ENCODE measurements at regions not wholly inside any gene's neighbourhood (a gene's known extent, or its start where the extent isn't known, plus 50 kb on each side); places are given as distances from the start of the nearest gene placed in this dataset.
A peak's percentile ranks its signal among the peaks of the same experiment; 100 is the strongest.

- no peak for DNase-seq
Observed at GRCh38 chr7:22962775-22963350, 51.1 kb downstream of the HYCC1 start.

GRCh38 chr7:22958742-22959141 is 55.2 kb downstream of the HYCC1 start:
- DNase-seq: no peak

GRCh38 chr7:22954251-22954650 is 59.7 kb downstream of the HYCC1 start:
- no peak for DNase-seq

- no peak for DNase-seq
Observed at GRCh38 chr7:22952306-22953015, 61.5 kb downstream of the HYCC1 start.

- DNase-seq: no peak
Observed at GRCh38 chr7:22949944-22950343, 64.0 kb downstream of the HYCC1 start.

GRCh38 chr7:22949221-22949620 is 64.7 kb downstream of the HYCC1 start:
- DNase-seq: no peak

GRCh38 chr7:22948770-22949169 is 65.2 kb downstream of the HYCC1 start:
- no peak for DNase-seq

- peak; percentile 47 for DNase-seq
Observed at GRCh38 chr7:22945584-22945983, 68.3 kb downstream of the HYCC1 start.

- no peak for DNase-seq
Observed at GRCh38 chr7:22944510-22944909, 69.4 kb downstream of the HYCC1 start.

- DNase-seq: no peak
Observed at GRCh38 chr7:22944022-22944421, 69.9 kb downstream of the HYCC1 start.

- DNase-seq: peak; percentile 61
Observed at GRCh38 chr7:22942191-22942590, 71.7 kb downstream of the HYCC1 start.

GRCh38 chr7:22939842-22940241 is 74.1 kb downstream of the HYCC1 start:
- DNase-seq: no peak

GRCh38 chr7:22937946-22938345 is 76.0 kb downstream of the HYCC1 start:
- no peak for DNase-seq

GRCh38 chr7:22936246-22936645 is 77.7 kb downstream of the HYCC1 start:
- DNase-seq: no peak

GRCh38 chr7:22935269-22935668 is 78.7 kb downstream of the HYCC1 start:
- DNase-seq: no peak

GRCh38 chr7:22934473-22935065 is 79.4 kb downstream of the HYCC1 start:
- DNase-seq: no peak

- no peak for DNase-seq
Observed at GRCh38 chr7:22934023-22934422, 79.9 kb downstream of the HYCC1 start.

- DNase-seq: no peak
Observed at GRCh38 chr7:22932896-22933295, 81.0 kb downstream of the HYCC1 start.

GRCh38 chr7:22931011-22931410 is 82.9 kb downstream of the HYCC1 start:
- DNase-seq: peak; percentile 53

GRCh38 chr7:22922307-22922706 is 91.6 kb downstream of the HYCC1 start:
- DNase-seq: no peak

GRCh38 chr7:22921386-22922086 is 92.4 kb downstream of the HYCC1 start:
- no peak for DNase-seq

- DNase-seq: no peak
Observed at GRCh38 chr7:22920672-22921071, 93.3 kb downstream of the HYCC1 start.

- no peak for DNase-seq
Observed at GRCh38 chr7:22913158-22913557, 90.5 kb upstream of the TOMM7 start.

GRCh38 chr7:22911889-22912288 is 89.2 kb upstream of the TOMM7 start:
- DNase-seq: no peak

All from fibroblast of skin of scalp (primary cell).